GM20431 (cell line): ENCODE measurements at regions not wholly inside any gene's neighbourhood (a gene's known extent, or its start where the extent isn't known, plus 50 kb on each side); places are given as distances from the start of the nearest gene placed in this dataset.
"Not testable (repeated sequence)": the region's sequence is repeated elsewhere in the genome, so short reads cannot be mapped to it uniquely, and the experiment has no call there.

Experiments
- in situ Hi-C: fragments of 300-500 bp; cut with MseI, MboI; formaldehyde crosslinking; loops from one replicate; pipeline ENCODE4 v1.15.0; 2020; ENCODE audit warnings: low sequenced_read_pairs; ENCODE audit not compliant: unreplicated experiment

- in situ Hi-C loops: no loop called here
Measured at GRCh38 chr6:50992704-50993625, 174.3 kb downstream of the TFAP2B start.

- in situ Hi-C loops: no loop called here
Measured at GRCh38 chr6:50993941-50994720, 175.5 kb downstream of the TFAP2B start.

- in situ Hi-C loops: no loop called here
Measured at GRCh38 chr6:50995036-50995435, 176.4 kb downstream of the TFAP2B start.

- in situ Hi-C loops: no loop called here
Measured at GRCh38 chr6:50998905-50999304, 180.2 kb downstream of the TFAP2B start.

- in situ Hi-C loops: no loop called here
Measured at GRCh38 chr6:51001399-51001798, 182.7 kb downstream of the TFAP2B start.

- in situ Hi-C loops: no loop called here
Measured at GRCh38 chr6:51004380-51004779, 185.7 kb downstream of the TFAP2B start.

GRCh38 chr6:51005779-51006178 lies 187.1 kb downstream of the TFAP2B start:
- in situ Hi-C loops: no loop called here

- in situ Hi-C loops: no loop called here
Measured at GRCh38 chr6:51007237-51007636, 188.6 kb downstream of the TFAP2B start.

- in situ Hi-C loops: not testable (repeated sequence)
Measured at GRCh38 chr6:51008693-51009092, 190.0 kb downstream of the TFAP2B start.

GRCh38 chr6:51013376-51013775 lies 194.7 kb downstream of the TFAP2B start:
- in situ Hi-C loops: no loop called here

GRCh38 chr6:51015394-51015793 lies 196.7 kb downstream of the TFAP2B start:
- in situ Hi-C loops: no loop called here

GRCh38 chr6:51016489-51016888 lies 197.8 kb downstream of the TFAP2B start:
- in situ Hi-C loops: no loop called here

- in situ Hi-C loops: no loop called here
Measured at GRCh38 chr6:51019806-51020205, 201.1 kb downstream of the TFAP2B start.

- in situ Hi-C loops: no loop called here
Measured at GRCh38 chr6:51021171-51021570, 202.5 kb downstream of the TFAP2B start.

- in situ Hi-C loops: no loop called here
Measured at GRCh38 chr6:51024126-51024525, 205.5 kb downstream of the TFAP2B start.

- in situ Hi-C loops: no loop called here
Measured at GRCh38 chr6:51025082-51025777, 206.6 kb downstream of the TFAP2B start.

- in situ Hi-C loops: no loop called here
Measured at GRCh38 chr6:51027283-51028065, 208.8 kb downstream of the TFAP2B start.

GRCh38 chr6:51028276-51028675 lies 209.6 kb downstream of the TFAP2B start:
- in situ Hi-C loops: no loop called here

- in situ Hi-C loops: no loop called here
Measured at GRCh38 chr6:51029561-51029960, 210.9 kb downstream of the TFAP2B start.

GRCh38 chr6:51045548-51045947 lies 226.9 kb downstream of the TFAP2B start:
- in situ Hi-C loops: no loop called here
